ENCODE measurements at regions not wholly inside any gene's neighbourhood (a gene's known extent, or its start where the extent isn't known, plus 50 kb on each side); places are given as distances from the start of the nearest gene placed in this dataset.

DNA sequence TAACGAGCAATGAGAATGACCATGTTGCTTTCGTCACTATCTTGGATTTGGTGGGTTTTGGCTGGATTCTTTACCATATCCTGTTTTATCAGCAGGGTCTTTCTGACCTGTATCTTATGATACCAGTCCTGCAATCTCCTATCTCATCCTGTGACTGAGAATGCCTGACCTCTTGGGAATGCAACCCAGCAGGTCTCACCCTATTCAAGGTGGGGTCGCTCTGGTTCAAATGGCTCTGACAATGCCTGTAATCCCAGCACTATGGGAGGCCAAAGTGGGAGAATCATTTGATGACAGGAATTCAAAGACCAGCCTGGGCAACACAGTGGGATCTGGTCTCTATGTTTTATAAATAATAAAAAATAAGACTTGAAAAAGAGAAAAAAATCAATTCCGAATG lies 173.5 kb downstream of the ACTR3 start:
- TF ChIP-seq HOXA7 (CRISPR knock-in tag; IDR thresholded peaks at IDR 0.05; ENCODE audit: borderline replicate concordance) (no peak), ZNF138 (tag by site-specific recombination; IDR thresholded peaks at IDR 0.05; ENCODE audit: borderline replicate concordance) (no peak), ZNF677 (tag by site-specific recombination; IDR thresholded peaks at IDR 0.05) (no peak), ZNF530 (tag by site-specific recombination; IDR thresholded peaks at IDR 0.05; ENCODE audit: low read depth) (no peak), ZNF23 (tag by site-specific recombination; IDR thresholded peaks at IDR 0.05; ENCODE audit: borderline replicate concordance) (no peak), ZNF202 (tag by site-specific recombination; IDR thresholded peaks at IDR 0.05; ENCODE audit: borderline replicate concordance) (no peak), ZNF501 (tag by site-specific recombination; IDR thresholded peaks at IDR 0.05) (no peak)
- TF ChIP-seq, protein P1, sequence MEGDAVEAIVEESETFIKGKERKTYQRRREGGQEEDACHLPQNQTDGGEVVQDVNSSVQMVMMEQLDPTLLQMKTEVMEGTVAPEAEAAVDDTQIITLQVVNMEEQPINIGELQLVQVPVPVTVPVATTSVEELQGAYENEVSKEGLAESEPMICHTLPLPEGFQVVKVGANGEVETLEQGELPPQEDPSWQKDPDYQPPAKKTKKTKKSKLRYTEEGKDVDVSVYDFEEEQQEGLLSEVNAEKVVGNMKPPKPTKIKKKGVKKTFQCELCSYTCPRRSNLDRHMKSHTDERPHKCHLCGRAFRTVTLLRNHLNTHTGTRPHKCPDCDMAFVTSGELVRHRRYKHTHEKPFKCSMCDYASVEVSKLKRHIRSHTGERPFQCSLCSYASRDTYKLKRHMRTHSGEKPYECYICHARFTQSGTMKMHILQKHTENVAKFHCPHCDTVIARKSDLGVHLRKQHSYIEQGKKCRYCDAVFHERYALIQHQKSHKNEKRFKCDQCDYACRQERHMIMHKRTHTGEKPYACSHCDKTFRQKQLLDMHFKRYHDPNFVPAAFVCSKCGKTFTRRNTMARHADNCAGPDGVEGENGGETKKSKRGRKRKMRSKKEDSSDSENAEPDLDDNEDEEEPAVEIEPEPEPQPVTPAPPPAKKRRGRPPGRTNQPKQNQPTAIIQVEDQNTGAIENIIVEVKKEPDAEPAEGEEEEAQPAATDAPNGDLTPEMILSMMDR (tag by site-specific recombination; IDR thresholded peaks at IDR 0.05) = no peak
- TF ChIP-seq, protein P2, sequence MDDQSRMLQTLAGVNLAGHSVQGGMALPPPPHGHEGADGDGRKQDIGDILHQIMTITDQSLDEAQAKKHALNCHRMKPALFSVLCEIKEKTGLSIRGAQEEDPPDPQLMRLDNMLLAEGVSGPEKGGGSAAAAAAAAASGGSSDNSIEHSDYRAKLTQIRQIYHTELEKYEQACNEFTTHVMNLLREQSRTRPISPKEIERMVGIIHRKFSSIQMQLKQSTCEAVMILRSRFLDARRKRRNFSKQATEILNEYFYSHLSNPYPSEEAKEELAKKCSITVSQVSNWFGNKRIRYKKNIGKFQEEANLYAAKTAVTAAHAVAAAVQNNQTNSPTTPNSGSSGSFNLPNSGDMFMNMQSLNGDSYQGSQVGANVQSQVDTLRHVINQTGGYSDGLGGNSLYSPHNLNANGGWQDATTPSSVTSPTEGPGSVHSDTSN (CRISPR knock-in tag; IDR thresholded peaks at IDR 0.05) = no peak

Measured in HEK293 (cell line).